NCI-H2196 treated with DMSO at 0.1 percent for 48 hours (cell line): ENCODE measurements at regions not wholly inside any gene's neighbourhood (a gene's known extent, or its start where the extent isn't known, plus 50 kb on each side); places are given as distances from the start of the nearest gene placed in this dataset.
"Not testable (repeated sequence)": the region's sequence is repeated elsewhere in the genome, so short reads cannot be mapped to it uniquely, and the experiment has no call there.

Experiments used
- DNase-seq: peaks from one replicate; lab custom pipeline; 2025; ENCODE audit not compliant: unreplicated experiment; lab: John Stamatoyannopoulos, UW

- no peak for DNase-seq
Observed at GRCh38 chr19:31525610-31526147, 176.4 kb upstream of the TSHZ3 start.

- no peak for DNase-seq
Observed at GRCh38 chr19:31527443-31527842, 178.2 kb upstream of the TSHZ3 start.

GRCh38 chr19:31528261-31528660 lies 179.0 kb upstream of the TSHZ3 start:
- DNase-seq: no peak

- DNase-seq: no peak
Observed at GRCh38 chr19:31529121-31529520, 179.9 kb upstream of the TSHZ3 start.

- no peak for DNase-seq
Observed at GRCh38 chr19:31530781-31531180, 181.5 kb upstream of the TSHZ3 start.

GRCh38 chr19:31531326-31531725 lies 182.1 kb upstream of the TSHZ3 start:
- DNase-seq: no peak

- no peak for DNase-seq
Observed at GRCh38 chr19:31532034-31532433, 182.8 kb upstream of the TSHZ3 start.

DNA sequence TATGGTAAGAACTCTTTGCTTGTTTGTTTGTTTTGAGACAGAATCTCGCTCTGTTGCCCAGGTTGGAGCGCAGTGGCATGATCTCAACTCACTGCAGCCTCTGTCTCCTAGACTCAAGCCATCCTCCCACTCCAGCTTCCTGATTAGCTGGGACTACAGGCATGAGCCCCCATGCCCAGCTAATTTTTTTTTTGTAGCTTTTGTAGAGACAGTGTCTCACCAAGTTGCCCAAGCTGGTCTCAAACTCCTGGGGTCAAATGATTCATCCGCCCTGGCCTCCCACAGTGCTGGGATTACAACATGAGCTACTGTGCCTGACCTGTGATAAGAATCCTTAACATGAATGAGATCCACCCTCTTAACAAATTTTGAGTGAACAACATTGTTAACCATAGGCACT lies 183.9 kb upstream of the TSHZ3 start:
- DNase-seq: no peak

- no peak for DNase-seq
Observed at GRCh38 chr19:31534231-31534630, 185.0 kb upstream of the TSHZ3 start.

- no peak for DNase-seq
Observed at GRCh38 chr19:31534786-31535657, 185.8 kb upstream of the TSHZ3 start.

DNA sequence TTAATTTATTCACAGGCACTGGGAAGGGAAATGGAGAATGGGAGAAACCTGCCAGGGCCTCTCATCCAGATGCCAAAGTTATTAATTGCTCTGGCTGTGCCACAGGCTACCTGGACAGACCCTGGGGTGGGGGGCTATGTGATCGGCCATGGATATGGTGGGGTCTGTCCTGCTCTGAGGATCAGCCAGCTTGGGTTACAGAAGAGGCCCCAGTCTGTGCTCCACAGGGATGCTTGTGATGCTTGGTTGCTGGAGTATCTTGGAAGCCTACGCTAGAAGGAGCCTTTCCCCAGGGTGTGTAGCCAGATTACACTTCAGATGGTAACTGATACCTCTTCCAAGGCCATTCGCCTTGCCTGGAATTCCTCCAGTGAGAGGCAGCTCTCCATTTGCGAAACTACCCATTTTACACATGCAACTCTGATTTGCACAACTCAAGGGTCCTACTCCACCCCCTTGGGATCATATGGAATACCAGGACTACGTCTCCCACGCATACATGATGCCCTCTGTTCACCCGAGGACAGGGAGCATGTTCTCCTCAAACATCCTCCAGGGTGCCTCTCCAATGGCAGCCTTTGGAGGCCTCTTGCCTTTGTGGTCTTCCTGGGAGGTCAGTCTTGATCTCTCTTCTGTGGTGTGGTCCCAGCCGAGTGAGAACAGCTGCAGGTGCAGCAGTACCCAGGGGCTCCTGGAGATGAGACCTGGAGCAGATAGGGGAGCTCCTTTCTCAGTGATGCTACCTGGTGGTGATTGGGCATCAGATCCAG lies 186.6 kb upstream of the TSHZ3 start:
- DNase-seq: no peak

- no peak for DNase-seq
Observed at GRCh38 chr19:31537136-31537535, 187.9 kb upstream of the TSHZ3 start.

- DNase-seq: not testable (repeated sequence)
Observed at GRCh38 chr19:31537902-31538301, 188.7 kb upstream of the TSHZ3 start.

DNA sequence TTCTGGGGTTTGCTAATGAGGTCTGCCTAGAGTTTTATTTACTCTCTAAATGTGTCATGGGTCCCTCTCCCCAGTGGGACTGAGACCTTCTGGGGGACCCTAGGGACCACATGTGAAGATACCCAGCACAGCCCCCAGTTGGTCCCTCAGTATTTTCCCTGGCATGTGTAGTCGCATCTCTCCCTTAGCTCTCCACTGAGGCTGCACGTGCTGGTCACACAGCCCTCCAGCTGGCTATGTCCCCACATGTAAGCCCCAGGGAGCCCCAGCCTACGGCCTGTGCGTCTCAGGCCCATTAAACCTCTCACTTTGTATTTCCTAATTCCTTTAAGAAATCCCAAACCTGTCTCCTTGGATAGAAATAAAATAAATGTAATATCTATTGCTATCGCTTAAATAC lies 189.6 kb upstream of the TSHZ3 start:
- no peak for DNase-seq

DNA sequence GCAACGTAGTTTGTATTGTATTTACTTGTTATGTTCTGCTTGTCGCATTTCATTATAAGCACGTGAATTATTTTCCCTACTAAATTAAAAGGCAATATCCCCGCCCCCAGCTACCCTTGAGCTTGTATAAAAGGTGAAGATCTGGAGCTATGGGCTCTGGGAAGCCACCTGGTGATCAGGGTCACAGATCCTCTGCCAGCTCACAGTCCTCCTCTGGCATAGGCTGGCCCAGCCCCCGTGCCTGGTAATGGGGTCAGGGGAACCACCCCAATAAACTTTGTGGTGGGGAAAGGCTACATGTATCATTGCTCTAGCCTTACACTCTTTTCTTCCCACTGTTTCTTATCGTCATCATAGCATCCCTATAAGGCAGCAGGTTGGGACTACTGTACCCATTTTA lies 190.2 kb upstream of the TSHZ3 start:
- no peak for DNase-seq

GRCh38 chr19:31541396-31541795 lies 192.2 kb upstream of the TSHZ3 start:
- DNase-seq: no peak

DNA sequence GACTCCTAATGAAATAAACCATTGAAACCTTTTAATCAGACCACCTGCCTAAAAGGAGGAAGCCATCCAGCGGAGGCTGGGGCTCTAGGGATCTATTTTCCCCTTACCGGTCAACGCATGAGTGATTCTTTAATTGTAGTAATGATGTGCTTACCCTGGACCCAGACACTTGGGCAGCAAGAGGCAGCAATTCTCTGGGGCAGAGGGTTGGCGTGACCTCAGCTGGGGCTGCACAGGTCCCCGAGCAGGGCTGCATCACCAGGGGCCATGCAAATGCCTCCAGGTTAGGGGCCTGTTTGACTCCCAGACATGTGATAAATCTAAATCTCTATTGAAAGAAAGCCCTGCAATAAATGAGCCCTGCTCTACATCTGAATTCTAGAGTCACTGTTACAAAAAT lies 194.2 kb upstream of the TSHZ3 start:
- DNase-seq: no peak

DNA sequence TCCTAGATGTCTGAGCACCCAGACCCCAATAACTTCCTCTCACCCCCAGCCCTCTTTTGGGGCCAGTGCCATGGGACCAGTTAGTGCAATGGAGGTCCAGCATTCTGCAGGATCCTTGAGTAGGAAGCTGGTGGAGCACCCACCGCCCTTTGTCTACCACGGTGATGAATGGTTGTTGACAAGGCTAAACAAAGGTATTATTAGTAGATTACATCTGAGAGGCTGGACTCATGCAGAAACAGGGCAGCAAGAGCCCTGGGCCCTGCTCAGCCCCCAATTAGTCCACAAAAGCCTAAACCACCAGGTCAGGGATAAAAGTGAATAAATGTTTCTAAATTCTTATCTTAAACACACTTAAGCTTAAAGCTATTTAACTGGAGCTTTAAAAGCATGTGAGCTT lies 196.5 kb upstream of the TSHZ3 start:
- DNase-seq: no peak

DNA sequence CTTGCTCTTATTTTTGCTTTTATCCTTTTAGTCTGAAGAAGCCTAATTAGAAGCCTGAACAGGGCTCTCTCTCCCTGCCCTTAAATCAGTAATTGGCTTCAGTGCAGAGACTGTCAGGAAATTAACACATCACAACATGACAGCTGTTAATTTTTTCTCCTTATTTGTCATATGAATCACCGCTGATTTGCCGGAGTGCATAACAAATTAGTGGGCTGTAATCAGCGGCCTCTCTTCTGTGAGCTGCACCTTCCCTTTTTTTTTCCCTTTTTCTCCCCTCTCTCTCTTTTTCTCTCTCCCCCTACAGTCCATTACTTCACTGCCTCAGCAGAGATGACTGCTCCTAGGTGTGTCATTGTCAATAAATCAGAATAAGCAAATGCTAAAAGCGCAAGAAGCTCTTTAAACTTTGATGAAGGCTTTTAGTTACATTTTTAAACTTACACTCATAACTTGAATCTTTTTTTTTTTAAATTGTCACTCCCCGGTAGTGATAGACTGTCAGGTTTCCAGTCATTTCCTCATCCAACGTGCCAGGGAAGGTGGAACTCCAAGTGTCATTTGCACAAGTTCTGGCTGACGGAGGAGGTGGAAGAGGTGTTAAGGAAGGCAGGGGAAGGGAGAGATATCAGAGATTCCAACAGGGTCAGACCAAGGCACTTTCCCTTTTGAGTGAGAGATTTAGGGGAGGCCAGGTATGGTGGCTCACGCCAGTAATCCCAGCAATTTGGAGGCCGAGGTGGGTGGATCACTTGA lies 197.1 kb upstream of the TSHZ3 start:
- no peak for DNase-seq

- DNase-seq: no peak
Observed at GRCh38 chr19:31548941-31549340, 199.7 kb upstream of the TSHZ3 start.

DNA sequence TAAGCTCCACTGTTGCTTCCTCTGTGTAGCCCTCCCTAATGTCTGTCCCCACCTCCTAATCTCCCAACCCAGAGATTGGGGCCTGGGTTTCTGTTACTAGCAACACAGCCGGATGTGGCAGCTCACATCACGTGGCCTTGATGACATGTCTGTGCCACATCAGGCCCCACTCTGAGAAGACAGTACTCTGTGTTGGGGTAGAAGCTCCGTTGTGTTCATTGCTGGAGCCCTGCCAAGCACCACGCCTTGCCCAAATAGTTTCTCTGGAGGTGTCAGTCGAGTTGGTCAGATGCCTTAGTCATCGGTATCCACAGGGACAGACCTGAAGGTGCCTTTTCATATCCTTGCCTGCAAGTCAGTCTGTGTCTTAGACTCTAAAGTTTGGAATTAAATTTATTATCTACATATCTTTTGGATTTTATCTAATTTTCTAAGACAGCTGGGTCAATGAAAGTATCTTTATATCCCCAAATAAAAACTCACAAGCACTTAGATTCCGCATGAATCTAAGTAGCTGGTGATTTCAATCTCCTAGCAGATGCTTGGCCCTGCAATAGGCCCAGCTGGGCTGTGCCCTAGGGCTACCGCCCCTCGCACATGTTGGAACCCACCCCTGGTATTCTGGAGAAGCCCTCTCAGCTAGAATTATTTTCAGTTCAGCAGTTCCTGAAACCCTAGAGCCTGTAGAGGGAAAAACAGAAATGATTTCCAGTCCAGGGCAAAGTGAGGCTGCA lies 204.0 kb upstream of the TSHZ3 start:
- no peak for DNase-seq
